ENCODE measurements at regions not wholly inside any gene's neighbourhood (a gene's known extent, or its start where the extent isn't known, plus 50 kb on each side); places are given as distances from the start of the nearest gene placed in this dataset.

- TF ChIP-seq CTCF (IDR thresholded peaks at IDR 0.05) (no peak), POLR2A (IDR thresholded peaks at IDR 0.05) (no peak), POLR2AphosphoS5 (IDR thresholded peaks at IDR 0.05) (no peak), EP300 (IDR thresholded peaks at IDR 0.05; ENCODE audit: low read depth) (no peak)
Measured at GRCh38 chr1:5141750-5142149, 487.3 kb downstream of the AJAP1 start.
